Urothelium cell line (cell line): ENCODE measurements at regions not wholly inside any gene's neighbourhood (a gene's known extent, or its start where the extent isn't known, plus 50 kb on each side); places are given as distances from the start of the nearest gene placed in this dataset.

Experiments
- DNase-seq: peaks from one replicate; pipeline ENCODE4 v3.0.0; 2011; ENCODE audit warnings: low spot score, mixed read lengths
- FAIRE-seq: peaks from 2 replicates; lab custom pipeline; 2011; peaks lifted over from hg19 to GRCh38; lab: Jason Lieb, UNC

- FAIRE-seq (no peak), DNase-seq (no peak)
Observed at GRCh38 chr1:234668577-234668955, 58.6 kb upstream of the IRF2BP2 start.

- DNase-seq (no peak), FAIRE-seq (no peak)
Observed at GRCh38 chr1:234667600-234668576, 57.9 kb upstream of the IRF2BP2 start.

DNA sequence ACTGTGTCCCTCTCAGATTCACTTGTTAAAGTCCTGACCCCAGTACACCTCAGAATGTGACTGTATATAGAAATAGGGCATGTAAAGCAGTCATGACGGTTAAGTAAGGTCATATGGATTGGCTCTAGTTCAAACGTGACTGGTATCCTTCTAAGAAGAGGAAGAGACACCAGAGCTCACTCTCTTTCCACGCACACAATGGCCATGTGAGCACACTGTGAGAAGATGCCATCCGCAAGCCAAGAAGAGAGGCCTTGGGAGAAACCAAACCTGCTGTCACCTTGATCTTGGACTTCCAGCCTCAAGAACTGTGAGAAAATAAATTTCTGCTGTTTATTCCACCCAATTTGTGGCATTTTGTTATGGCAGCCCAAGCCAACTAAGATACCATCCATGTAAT, 56.8 kb upstream of the IRF2BP2 start:
- FAIRE-seq (no peak), DNase-seq (no peak)

DNA sequence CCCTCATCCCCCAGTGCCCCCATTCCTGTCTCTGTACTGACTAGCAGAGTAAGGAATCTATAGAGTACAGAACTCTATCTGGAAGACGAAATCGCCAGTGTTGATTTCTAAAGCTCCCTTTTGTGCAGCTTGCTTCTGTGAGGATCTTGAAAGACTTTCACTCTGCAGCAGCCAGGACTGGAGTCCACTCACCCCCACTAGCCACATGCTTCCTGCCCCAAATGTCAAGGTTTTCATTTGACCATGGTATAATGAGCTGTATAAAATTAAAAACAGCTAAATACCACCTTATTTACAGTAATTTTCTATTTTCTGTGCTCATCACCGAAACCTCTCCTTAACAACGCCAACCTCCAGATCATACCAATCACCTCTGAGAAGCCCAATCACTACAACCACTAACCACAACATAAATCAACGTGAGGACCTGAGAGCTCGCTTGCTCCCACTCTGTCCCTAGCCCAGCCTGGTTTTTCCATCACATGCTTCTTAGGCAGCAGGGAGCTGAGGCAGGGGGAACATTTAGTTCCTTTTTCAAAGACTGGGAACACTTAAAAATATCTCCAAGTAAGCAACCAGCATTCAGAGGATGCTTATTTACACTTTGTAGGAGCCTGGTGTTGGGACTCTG, 56.1 kb upstream of the IRF2BP2 start:
- DNase-seq (no peak), FAIRE-seq (no peak)

GRCh38 chr1:234662148-234662547, 52.2 kb upstream of the IRF2BP2 start:
- DNase-seq (no peak), FAIRE-seq (no peak)

DNA sequence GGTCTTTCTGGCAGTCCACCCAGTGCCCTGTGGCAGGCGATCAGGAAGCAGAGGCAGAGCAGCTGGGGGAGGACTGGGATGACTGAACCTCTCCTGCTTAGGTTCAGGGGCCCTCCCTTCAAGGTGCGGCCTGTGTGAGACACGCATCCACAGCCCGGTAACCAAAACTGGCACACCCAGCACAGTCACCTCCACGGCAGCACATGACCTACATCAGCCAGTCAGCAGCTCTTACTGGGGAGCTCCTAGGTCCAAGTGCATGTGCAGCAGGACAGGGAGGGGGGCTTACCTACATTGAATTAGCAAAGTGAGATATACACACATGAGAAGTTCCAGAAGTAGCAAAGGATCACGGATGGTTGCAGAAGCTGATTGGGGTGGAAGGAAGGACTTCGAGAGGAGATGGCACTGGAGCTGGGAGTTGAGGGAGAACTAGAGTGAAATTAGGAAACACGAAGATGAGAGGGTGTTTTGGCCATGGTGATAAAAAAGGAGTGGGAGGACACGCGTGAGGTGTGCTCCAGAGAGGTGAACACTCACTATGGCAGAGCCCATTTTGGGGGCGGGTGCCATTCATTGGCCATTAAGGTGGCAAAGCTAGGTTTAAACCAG, 51.4 kb upstream of the IRF2BP2 start:
- no peak for FAIRE-seq
- no peak for DNase-seq

- FAIRE-seq (no peak), DNase-seq (no peak)
Observed at GRCh38 chr1:234660536-234661316, 50.7 kb upstream of the IRF2BP2 start.
